Panc1 (cell line): ENCODE measurements at regions not wholly inside any gene's neighbourhood (a gene's known extent, or its start where the extent isn't known, plus 50 kb on each side); places are given as distances from the start of the nearest gene placed in this dataset.
"Not testable (repeated sequence)": the region's sequence is repeated elsewhere in the genome, so short reads cannot be mapped to it uniquely, and the experiment has no call there.

Source experiments
- ATAC-seq: fragments of 200-7000 bp; cut with Tn5 transposase; 2 replicates; pipeline ENCODE4 v1.9.1; 2020; ENCODE audit warnings: mild to moderate bottlenecking, moderate library complexity
- BruUV-seq: library from RNA; stranded (reverse); fragments of 400-500 nt; replicated peaks from 2 replicates; lab custom pipeline; 2021; lab: Mats Ljungman, UMichigan
- CTCF ChIA-PET: fragments of 300-600 bp; sonication (Branson Sonifier 250); formaldehyde crosslinking; loops from one replicate; lab custom pipeline; 2022; ENCODE audit warnings: antibody characterized with exemption; lab: Charles Lee
- POLR2A ChIA-PET: fragments of 300-600 bp; sonication (Branson Sonifier 250); formaldehyde crosslinking; loops from one replicate; lab custom pipeline; 2022; ENCODE audit warnings: antibody characterized with exemption; lab: Charles Lee
- DNase-seq: peaks from one replicate; pipeline ENCODE4 v3.0.0-alpha.2; 2010; ENCODE audit warnings: low read depth, low spot score
- H3K27ac ChIP-seq: 2 replicates; pipeline ENCODE4 v1.5.1; 2011; ENCODE audit warnings: mild to moderate bottlenecking, low read length, inconsistent platforms
- H3K27me3 ChIP-seq: fragments of 200-500 bp; sonication (Bioruptor generic); 2 replicates; pipeline ENCODE4 v1.6.0; 2014; ENCODE audit warnings: low read length, inconsistent platforms; ENCODE audit not compliant: control insufficient read depth, insufficient read depth
- H3K36me3 ChIP-seq: fragments of 200-500 bp; sonication (Bioruptor generic); 2 replicates; pipeline ENCODE4 v1.5.1; 2014; ENCODE audit warnings: inconsistent platforms, mild to moderate bottlenecking, low read length, moderate library complexity; ENCODE audit not compliant: control insufficient read depth, insufficient read depth
- H3K4me1 ChIP-seq: 2 replicates; pipeline ENCODE4 v1.5.1; 2011; ENCODE audit warnings: inconsistent platforms, mild to moderate bottlenecking, low read length, moderate library complexity; ENCODE audit not compliant: control insufficient read depth, insufficient read depth
- H3K4me3 ChIP-seq, 2 experiments: 2 replicates each; pipeline ENCODE4 v1.5.1; 2011 to 2012; ENCODE audit warnings: low read depth in 2 of 2, low read length in 2 of 2, mild to moderate bottlenecking in 2 of 2, inconsistent platforms in 1 of 2, moderate library complexity in 1 of 2
- H3K9me3 ChIP-seq: fragments of 200-500 bp; sonication (Bioruptor generic); 2 replicates; pipeline ENCODE4 v1.5.1; 2014; ENCODE audit warnings: low read depth, mild to moderate bottlenecking, inconsistent platforms, low read length, moderate library complexity; ENCODE audit not compliant: control insufficient read depth, insufficient read depth
- CTCF ChIP-seq: fragments of 450-650 bp; IDR thresholded peaks from 2 replicates; pipeline ENCODE4 v1.5.1; 2017; ENCODE audit warnings: mild to moderate bottlenecking
- POLR2AphosphoS5 ChIP-seq: IDR thresholded peaks from 2 replicates; pipeline ENCODE4 v1.6.1; 2012; ENCODE audit warnings: mild to moderate bottlenecking, low read depth, low read length, moderate library complexity
- REST ChIP-seq, 2 experiments: IDR thresholded peaks; 2 replicates each; pipeline ENCODE4 v1.6.1; 2011 to 2012; ENCODE audit warnings: low read depth in 2 of 2, control low read depth in 1 of 2, low read length in 1 of 2, mild to moderate bottlenecking in 1 of 2, moderate library complexity in 1 of 2; ENCODE audit not compliant: insufficient read depth in 1 of 2
- SIN3A ChIP-seq: IDR thresholded peaks from 2 replicates; pipeline ENCODE4 v1.6.1; 2012; ENCODE audit warnings: low read depth, mild to moderate bottlenecking, low read length, moderate library complexity, borderline replicate concordance; ENCODE audit not compliant: insufficient read depth
- TCF7L2 ChIP-seq: IDR thresholded peaks from 2 replicates; pipeline ENCODE4 v1.6.1; 2011; ENCODE audit warnings: mild to moderate bottlenecking, low read depth, low read length, inconsistent platforms
- in situ Hi-C: cut with HindIII; loops from 2 replicates; pipeline ENCODE4 v1.10.0; 2016; ENCODE audit warnings: low sequenced_read_pairs, low pct_unique_long_range_greater_than_20kb
- intact Hi-C: fragments of 100-400 bp; cut with micrococcal nuclease; formaldehyde crosslinking; loops from one replicate; pipeline ENCODE4 v1.10.0; 2022; ENCODE audit not compliant: unreplicated experiment

GRCh38 chr14:56008661-56009060 is 109.5 kb upstream of the PELI2 start:
- intact Hi-C loops, in situ Hi-C loops, DNase-seq, CTCF ChIA-PET, POLR2A ChIA-PET, ATAC-seq, H3K27ac ChIP-seq, BruUV-seq, H3K27me3 ChIP-seq, H3K36me3 ChIP-seq, H3K9me3 ChIP-seq, H3K4me1 ChIP-seq, H3K4me3 ChIP-seq: not testable (repeated sequence)

GRCh38 chr14:56023661-56024081 is 94.5 kb upstream of the PELI2 start:
- no TSS peak for BruUV-seq
- ChIA-PET CTCF (no interaction called here), POLR2A (no interaction called here)
- Histone ChIP-seq H3K27me3 (no peaks in the 10 kb centered on the region), H3K4me1 (no peaks in the 10 kb centered on the region), H3K36me3 (no peaks in the 10 kb centered on the region), H3K27ac (no peak overlapping the region), H3K4me3 (no peak overlapping the region), H3K9me3 (no peaks in the 10 kb centered on the region)
- TF ChIP-seq TCF7L2 = no peak
- no peak for TF ChIP-seq CTCF
- no peak for TF ChIP-seq SIN3A
- no peak for TF ChIP-seq POLR2AphosphoS5
- no peak for TF ChIP-seq REST (IDR thresholded peaks at IDR 0.05; ENCODE audit: insufficient read depth in 1 of 2, low read depth in 2 of 2, low read length in 1 of 2)
- DNase-seq (no peak), ATAC-seq (no peak)
- intact Hi-C loops (no loop called here), in situ Hi-C loops (no loop called here)

GRCh38 chr14:56025191-56025590 is 93.0 kb upstream of the PELI2 start:
- TF ChIP-seq TCF7L2 = no peak
- TF ChIP-seq SIN3A = no peak
- TF ChIP-seq REST (IDR thresholded peaks at IDR 0.05; ENCODE audit: insufficient read depth in 1 of 2, low read depth in 2 of 2, low read length in 1 of 2) = no peak
- no peak for TF ChIP-seq CTCF
- no peak for TF ChIP-seq POLR2AphosphoS5
- no peak overlapping the region for H3K4me3 ChIP-seq
- CTCF ChIA-PET = no interaction called here
- no TSS peak for BruUV-seq
- DNase-seq (no peak), ATAC-seq (no peak)
- POLR2A ChIA-PET = no interaction called here
- H3K27me3 ChIP-seq = no peaks in the 10 kb centered on the region
- H3K27ac ChIP-seq = no peak overlapping the region
- in situ Hi-C loops = no loop called here
- H3K4me1 ChIP-seq = no peaks in the 10 kb centered on the region
- no peaks in the 10 kb centered on the region for H3K36me3 ChIP-seq
- H3K9me3 ChIP-seq = no peaks in the 10 kb centered on the region
- intact Hi-C loops = no loop called here
